ENCODE measurements at regions not wholly inside any gene's neighbourhood (a gene's known extent, or its start where the extent isn't known, plus 50 kb on each side); places are given as distances from the start of the nearest gene placed in this dataset.
"Not testable (repeated sequence)": the region's sequence is repeated elsewhere in the genome, so short reads cannot be mapped to it uniquely, and the experiment has no call there.

GRCh38 chrX:3172156-3172555, 130.9 kb downstream of the ARSF start:
- TF ChIP-seq POLR2A, CTCF, POLR2AphosphoS5 (IDR thresholded peaks at IDR 0.05): not testable (repeated sequence)

Measured in suprapubic skin (tissue), 4 donors.